HG03280 (cell line): ENCODE measurements at regions not wholly inside any gene's neighbourhood (a gene's known extent, or its start where the extent isn't known, plus 50 kb on each side); places are given as distances from the start of the nearest gene placed in this dataset.

Experiments
- ATAC-seq: cut with Tn5 transposase; IDR thresholded peaks from one replicate; pipeline ENCODE4 v1.9.1; 2021; ENCODE audit warnings: mild to moderate bottlenecking, moderate library complexity; ENCODE audit not compliant: unreplicated experiment

- ATAC-seq: no peak
These were observed 1050.4 kb downstream of the MAT2B start for GRCh38 chr5:164555809-164556208.

GRCh38 chr5:164560216-164560615 lies 1054.8 kb downstream of the MAT2B start:
- no peak for ATAC-seq

GRCh38 chr5:164561933-164562872 lies 1056.8 kb downstream of the MAT2B start:
- no peak for ATAC-seq

GRCh38 chr5:164563370-164563769 lies 1058.0 kb downstream of the MAT2B start:
- ATAC-seq: no peak

- ATAC-seq: no peak
These were observed 1068.0 kb downstream of the MAT2B start for GRCh38 chr5:164573397-164573796.

GRCh38 chr5:164577201-164577600 lies 1071.8 kb downstream of the MAT2B start:
- ATAC-seq: no peak

GRCh38 chr5:164577742-164578141 lies 1072.3 kb downstream of the MAT2B start:
- no peak for ATAC-seq

GRCh38 chr5:164578401-164578800 lies 1073.0 kb downstream of the MAT2B start:
- no peak for ATAC-seq

- no peak for ATAC-seq
These were observed 1073.5 kb downstream of the MAT2B start for GRCh38 chr5:164578911-164579310.

- ATAC-seq: no peak
These were observed 1074.7 kb downstream of the MAT2B start for GRCh38 chr5:164580155-164580554.

- no peak for ATAC-seq
These were observed 1076.5 kb downstream of the MAT2B start for GRCh38 chr5:164581889-164582288.

- no peak for ATAC-seq
These were observed 1088.6 kb downstream of the MAT2B start for GRCh38 chr5:164593982-164594381.

GRCh38 chr5:164597293-164597900 lies 1092.0 kb downstream of the MAT2B start:
- ATAC-seq: peak; percentile 63

- ATAC-seq: no peak
These were observed 1094.9 kb downstream of the MAT2B start for GRCh38 chr5:164600274-164600673.

- ATAC-seq: no peak
These were observed 1095.6 kb downstream of the MAT2B start for GRCh38 chr5:164600929-164601535.

GRCh38 chr5:164608507-164608906 lies 1103.1 kb downstream of the MAT2B start:
- ATAC-seq: no peak

GRCh38 chr5:164610374-164610773 lies 1105.0 kb downstream of the MAT2B start:
- ATAC-seq: no peak

- ATAC-seq: no peak
These were observed 1109.3 kb downstream of the MAT2B start for GRCh38 chr5:164614707-164615106.

- ATAC-seq: no peak
These were observed 1111.9 kb downstream of the MAT2B start for GRCh38 chr5:164617290-164617689.

GRCh38 chr5:164627021-164627420 lies 1121.6 kb downstream of the MAT2B start:
- no peak for ATAC-seq

- ATAC-seq: no peak
These were observed 1131.0 kb downstream of the MAT2B start for GRCh38 chr5:164636456-164636855.
